Daoy (cell line): ENCODE measurements at regions not wholly inside any gene's neighbourhood (a gene's known extent, or its start where the extent isn't known, plus 50 kb on each side); places are given as distances from the start of the nearest gene placed in this dataset.

Experiments used
- DNase-seq: peaks from one replicate; pipeline ENCODE4 v3.0.0-alpha.2; 2015; ENCODE audit warnings: low read depth

GRCh38 chr2:22582107-22582506, 802.9 kb upstream of the KLHL29 start:
- DNase-seq, result no peak

GRCh38 chr2:22596306-22596705, 788.7 kb upstream of the KLHL29 start:
- DNase-seq, result no peak

DNA sequence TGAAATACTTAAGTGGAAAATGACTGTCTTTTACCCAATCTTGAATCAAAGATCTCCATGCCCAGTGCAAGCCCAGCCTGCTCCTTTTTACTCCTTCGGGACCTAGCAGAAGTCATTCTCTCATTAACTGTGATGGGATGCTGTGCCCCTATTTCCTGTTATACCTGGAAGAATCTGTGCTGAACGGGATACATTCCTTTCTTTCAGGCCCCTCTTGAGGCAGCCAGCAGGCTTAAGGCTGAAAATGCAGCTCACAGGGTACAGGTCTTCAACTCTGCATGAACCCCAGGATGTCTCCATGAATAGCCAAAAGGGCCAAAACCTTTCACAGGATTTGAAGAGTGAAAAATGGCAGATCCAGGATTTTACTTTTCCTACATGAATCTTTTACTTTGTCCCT, 784.8 kb upstream of the KLHL29 start:
- DNase-seq, result no peak

GRCh38 chr2:22600999-22601398, 784.0 kb upstream of the KLHL29 start:
- DNase-seq, result no peak

DNA sequence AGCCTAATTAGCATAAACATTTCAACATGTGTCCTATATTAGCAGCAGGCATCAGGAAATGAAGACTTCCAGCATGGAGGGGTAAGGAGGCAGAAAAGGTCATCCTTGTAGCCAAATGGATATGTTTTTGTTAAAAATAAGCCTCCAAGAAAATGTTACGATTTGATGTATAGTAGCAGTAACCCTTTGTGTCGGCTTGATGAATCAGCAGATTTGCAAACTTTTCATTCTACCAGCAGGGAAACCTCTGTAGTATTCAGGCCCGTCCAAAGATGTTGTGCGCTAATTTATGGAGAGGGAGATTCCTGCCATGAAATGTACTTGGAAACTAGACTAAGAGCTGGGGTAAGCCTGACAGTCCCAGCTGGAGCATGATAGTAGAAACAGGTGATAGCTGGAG, 780.8 kb upstream of the KLHL29 start:
- DNase-seq, result no peak

- DNase-seq, result no peak
Measured at GRCh38 chr2:22616031-22616430, 768.9 kb upstream of the KLHL29 start.

GRCh38 chr2:22623620-22624019, 761.4 kb upstream of the KLHL29 start:
- DNase-seq, result no peak

- no peak for DNase-seq
Measured at GRCh38 chr2:22626621-22627020, 758.4 kb upstream of the KLHL29 start.

DNA sequence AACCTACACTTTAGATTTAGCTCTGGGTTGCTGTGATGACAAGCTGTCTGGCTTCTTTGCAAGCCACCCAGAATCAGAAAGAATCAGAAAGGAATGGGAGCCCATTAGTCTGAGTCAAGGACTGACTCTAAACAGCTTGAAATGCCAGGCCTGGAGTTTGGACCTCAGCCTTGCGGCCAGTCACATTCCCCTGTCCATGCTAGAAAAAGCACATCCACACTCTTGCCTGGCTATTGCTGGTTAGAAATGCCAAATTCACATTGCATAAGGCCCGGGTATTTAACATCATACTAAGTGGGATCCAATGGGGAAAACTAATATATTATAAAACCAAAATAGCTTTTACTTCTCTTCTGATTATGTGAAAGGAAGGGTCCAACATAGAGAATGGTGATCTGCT, 756.8 kb upstream of the KLHL29 start:
- no peak for DNase-seq

GRCh38 chr2:22628906-22629305, 756.1 kb upstream of the KLHL29 start:
- no peak for DNase-seq

DNA sequence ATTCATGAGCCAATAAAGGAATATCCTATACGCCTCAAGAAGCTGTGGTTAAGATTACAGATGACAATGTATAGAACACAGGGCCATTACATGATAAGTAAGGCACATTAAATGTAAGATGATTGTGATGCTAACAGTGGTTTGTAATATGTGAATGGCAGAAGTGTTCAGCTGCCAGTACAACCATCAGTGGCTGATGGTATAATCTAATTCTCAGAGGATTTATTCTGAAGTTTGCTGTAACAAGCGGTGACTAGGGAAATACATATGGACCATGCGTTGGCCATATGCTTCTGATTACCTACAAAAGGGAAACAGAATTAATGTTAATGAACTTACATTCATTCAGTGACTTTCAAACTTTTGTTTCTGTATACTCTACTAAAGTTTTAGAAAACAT, 750.8 kb upstream of the KLHL29 start:
- DNase-seq, result no peak

DNA sequence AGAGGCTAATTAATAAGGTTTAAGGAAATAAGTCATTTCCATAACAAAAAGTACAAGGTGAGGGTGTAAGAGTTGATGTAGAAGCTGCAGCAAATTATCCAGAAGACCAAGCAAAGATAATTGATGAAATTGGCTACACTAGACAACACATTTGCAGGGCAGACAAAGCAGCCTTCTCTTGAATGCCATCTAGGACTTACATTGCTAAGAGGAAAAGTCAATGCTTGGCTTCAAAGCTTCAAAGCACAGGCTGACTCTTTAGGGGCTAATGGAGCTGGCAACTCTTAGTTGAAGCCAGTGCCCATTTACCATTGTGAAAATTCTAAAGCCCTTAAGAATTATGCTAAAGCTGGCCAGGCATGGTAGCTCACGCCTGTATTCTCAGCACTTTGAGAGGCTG, 728.6 kb upstream of the KLHL29 start:
- DNase-seq, result no peak

GRCh38 chr2:22673529-22673928, 711.5 kb upstream of the KLHL29 start:
- DNase-seq, result no peak

DNA sequence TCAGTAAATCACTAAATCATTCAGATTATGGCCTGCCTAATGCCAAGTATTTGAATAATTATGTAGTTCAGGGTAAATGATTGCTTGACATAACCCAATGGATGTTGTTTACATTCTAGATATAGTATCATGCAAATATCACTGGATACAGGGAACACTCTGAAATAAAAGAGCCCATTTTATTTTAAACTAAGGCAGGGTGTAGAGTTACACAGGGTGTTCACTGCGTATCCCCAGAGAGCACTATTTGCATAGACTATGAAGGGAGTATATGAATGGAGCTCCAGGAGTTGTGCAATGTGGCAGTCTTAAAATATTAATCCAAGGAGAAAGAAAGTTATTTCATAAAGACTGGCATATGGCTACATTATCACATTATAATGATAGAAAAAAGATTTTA, 701.1 kb upstream of the KLHL29 start:
- DNase-seq, result no peak

GRCh38 chr2:22690096-22690495, 694.9 kb upstream of the KLHL29 start:
- no peak for DNase-seq

DNA sequence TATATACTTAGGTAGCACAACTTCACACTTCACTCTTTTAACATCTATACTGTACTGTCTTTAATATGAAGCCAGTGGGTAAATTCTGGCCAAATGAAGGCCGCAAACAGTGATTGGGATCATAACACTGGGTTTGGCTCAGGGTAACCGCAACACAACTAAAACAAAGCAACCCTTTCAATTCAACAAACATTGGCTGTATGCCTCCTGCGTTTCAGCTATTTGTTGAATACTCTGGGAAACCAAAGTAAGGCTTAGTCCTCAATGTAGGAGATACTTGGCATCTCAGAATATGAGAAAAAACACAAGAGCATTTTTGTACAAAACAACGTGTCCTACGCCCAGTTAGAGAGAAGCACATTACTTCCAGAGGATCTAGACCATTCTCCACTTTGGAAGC, 693.3 kb upstream of the KLHL29 start:
- no peak for DNase-seq

DNA sequence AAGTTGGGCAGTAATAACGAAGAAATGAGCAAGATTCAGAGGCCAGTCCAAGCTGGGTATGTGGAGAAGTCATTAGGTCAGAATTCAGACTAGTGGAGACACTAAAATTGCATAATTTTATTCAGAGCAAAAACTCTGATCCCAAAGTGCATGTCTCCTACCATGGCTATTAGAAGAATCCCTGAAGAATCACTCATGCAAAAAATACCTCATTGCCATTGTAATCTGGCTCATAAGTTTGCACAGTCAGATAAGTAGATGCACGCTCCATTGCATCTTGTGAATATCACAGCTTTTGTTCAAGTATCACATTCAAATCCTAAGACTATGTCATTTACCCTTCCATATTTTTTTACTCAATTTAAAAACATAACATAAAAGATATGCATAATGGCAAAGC, 692.2 kb upstream of the KLHL29 start:
- DNase-seq, result no peak

DNA sequence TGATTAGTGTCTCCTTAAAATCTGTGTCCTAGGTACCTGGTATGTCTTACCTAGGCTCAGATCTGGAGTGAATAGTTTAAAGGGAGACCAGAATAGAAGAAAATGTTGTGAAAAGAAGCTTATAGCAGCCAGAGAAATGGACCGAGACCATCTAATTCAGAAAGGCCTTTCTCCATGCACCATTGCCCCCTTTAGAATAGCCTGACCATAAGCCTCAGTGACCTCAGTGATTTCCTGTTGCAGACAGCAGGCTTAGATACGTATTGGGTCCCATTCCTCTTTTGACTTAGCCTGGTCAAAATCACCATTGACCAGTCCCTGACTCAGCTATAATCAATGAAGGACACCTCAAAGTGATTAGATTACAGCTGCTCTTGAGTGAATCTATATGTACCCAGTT, 690.7 kb upstream of the KLHL29 start:
- DNase-seq, result no peak

DNA sequence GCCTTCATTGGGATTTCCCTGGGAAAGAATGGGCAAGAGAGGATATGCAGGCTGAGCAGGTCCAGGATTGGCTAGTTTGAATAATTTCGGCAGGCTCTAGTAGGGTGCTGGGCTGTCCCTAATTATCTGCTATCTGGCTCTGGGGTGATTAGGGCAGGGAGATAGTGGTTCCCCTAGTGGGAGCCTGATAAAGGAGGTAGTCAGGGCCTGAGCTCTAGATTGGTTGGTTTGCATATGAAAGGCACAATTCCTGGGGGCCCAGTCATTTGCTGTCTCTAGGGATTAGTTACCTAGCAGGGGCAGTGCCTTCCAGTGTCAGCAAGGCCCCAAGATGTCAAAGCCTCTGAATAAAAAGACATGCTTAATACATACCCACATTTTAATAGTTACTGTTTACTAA, 690.1 kb upstream of the KLHL29 start:
- no peak for DNase-seq

- no peak for DNase-seq
Measured at GRCh38 chr2:22697054-22697788, 687.8 kb upstream of the KLHL29 start.

GRCh38 chr2:22701561-22702160, 683.3 kb upstream of the KLHL29 start:
- no peak for DNase-seq

- DNase-seq, result no peak
Measured at GRCh38 chr2:22703286-22703920, 681.6 kb upstream of the KLHL29 start.

- no peak for DNase-seq
Measured at GRCh38 chr2:22719396-22719795, 665.6 kb upstream of the KLHL29 start.
